Ramos (cell line): ENCODE measurements at regions not wholly inside any gene's neighbourhood (a gene's known extent, or its start where the extent isn't known, plus 50 kb on each side); places are given as distances from the start of the nearest gene placed in this dataset.

ENCODE experiments used
- in situ Hi-C: fragments of 300-500 bp; cut with MboI; formaldehyde crosslinking; loops from one replicate; pipeline ENCODE4 v1.14.3; 2022; ENCODE audit warnings: low sequenced_read_pairs; ENCODE audit not compliant: unreplicated experiment

DNA sequence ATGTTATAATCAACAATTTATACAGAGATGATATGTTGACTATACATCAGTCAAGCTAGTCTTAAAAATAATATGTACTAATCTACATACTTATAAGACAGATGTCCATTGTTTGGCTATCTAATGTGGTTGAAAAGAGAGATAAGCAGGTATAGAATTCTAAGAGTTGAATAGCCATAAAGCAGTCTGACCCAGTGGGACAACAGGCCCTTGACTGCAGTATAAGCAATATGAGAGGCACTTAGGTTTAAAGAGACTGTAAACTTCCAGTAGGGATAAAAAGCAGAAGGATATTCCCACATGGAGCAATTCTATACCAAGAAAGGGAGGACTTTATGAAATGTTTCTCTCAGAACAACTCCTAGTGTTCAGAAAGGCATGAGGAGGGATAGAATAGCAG lies 139.3 kb downstream of the ELAPOR2 start:
- in situ Hi-C loops, result no loop called here

DNA sequence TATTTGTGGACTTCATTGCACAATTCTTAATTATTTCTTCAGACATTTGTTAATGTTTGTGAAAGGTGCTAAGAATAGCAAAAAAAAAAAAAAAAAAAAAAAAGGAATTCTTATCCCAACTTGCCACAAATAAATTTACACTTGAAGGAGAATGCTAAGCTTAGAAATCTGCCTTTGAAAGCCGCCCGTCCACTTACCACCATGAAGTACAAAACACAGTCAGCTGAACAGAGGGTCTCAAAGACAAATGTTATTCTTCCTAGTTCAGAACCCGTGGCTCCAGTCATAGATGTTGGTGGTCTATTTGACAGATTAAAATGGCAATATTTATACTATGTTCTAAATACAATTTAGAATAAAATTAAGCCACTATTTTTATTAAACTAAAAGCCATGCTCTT lies 141.2 kb downstream of the ELAPOR2 start:
- in situ Hi-C loops, result no loop called here

DNA sequence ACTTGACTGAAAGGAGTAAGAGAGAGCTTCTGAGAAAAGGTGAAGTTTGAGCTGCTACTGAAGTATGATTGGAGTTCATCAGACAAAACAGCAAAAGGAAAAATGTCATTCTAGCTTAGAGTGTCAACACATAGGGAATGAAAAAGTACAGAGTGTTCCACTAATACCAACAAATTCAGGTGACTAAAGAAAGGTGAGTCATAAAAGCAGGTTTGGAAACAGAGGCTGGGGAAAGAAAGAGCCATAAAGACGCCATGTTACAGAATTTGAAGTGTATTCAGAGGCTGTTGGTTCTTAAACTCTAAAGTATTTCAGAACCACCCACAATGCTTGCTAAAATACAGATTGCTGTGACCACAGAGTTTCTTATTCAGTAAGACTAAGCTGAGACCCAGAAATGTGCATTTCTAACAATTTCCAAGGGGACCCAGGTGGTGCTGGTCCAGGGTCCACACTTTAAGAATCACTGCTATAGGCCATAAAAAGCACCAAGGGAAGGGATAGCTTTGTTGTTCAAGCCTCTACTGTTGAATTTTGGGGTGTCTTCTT lies 143.1 kb downstream of the ELAPOR2 start:
- in situ Hi-C loops, result no loop called here

DNA sequence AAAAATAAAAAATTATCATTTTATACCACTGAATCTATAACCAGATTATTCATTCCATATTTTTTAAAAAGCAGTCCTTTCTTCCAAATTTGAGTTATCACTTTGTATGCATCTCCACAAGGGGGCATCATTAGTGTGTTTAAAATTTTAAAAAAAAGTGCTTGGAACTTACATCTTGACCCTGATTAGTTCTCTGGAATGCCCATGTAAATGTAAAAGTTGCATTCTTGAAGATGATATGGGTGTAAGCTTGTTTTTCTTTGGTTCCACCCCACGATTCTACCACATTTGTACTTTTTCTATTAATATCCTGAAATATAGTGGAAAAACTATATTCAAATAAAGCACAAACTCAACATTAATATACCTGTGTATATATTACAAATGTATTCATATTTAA lies 144.9 kb downstream of the ELAPOR2 start:
- in situ Hi-C loops, result no loop called here
